IMR-90 (cell line): ENCODE measurements at regions not wholly inside any gene's neighbourhood (a gene's known extent, or its start where the extent isn't known, plus 50 kb on each side); places are given as distances from the start of the nearest gene placed in this dataset.

Source experiments
- ATAC-seq: fragments of 200-7000 bp; cut with Tn5 transposase; 2 replicates; pipeline ENCODE4 v1.9.1; 2020; ENCODE audit warnings: low read depth, mild to moderate bottlenecking, moderate library complexity
- BruUV-seq: library from RNA; stranded (reverse); fragments of 400-500 nt; replicated peaks from 2 replicates; lab custom pipeline; 2021; lab: Mats Ljungman, UMichigan
- CTCF ChIA-PET: fragments of 300-600 bp; formaldehyde crosslinking; extraction: SDS; loops from one replicate; lab custom pipeline; 2021; ENCODE audit warnings: antibody characterized with exemption; lab: Yijun Ruan, JAX
- POLR2A ChIA-PET: fragments of 300-600 bp; sonication (Branson Sonifier 250); formaldehyde crosslinking; loops from one replicate; lab custom pipeline; 2022; ENCODE audit warnings: antibody characterized with exemption; ENCODE audit not compliant: unreplicated experiment; lab: Charles Lee
- DNase-seq: peaks from one replicate; pipeline ENCODE4 v3.0.0; 2013
- H2AFZ ChIP-seq: replicated peaks from 2 replicates; pipeline ENCODE3; 2013; ENCODE audit warnings: low read length, mild to moderate bottlenecking; ENCODE audit not compliant: poor library complexity
- H2AK5ac ChIP-seq: 2 replicates; pipeline ENCODE4 v1.6.1; 2013; ENCODE audit warnings: low read depth, low read length, inconsistent platforms
- H2AK9ac ChIP-seq: replicated peaks from 2 replicates; pipeline ENCODE3; 2013; ENCODE audit warnings: mild to moderate bottlenecking, low read depth, low read length, moderate library complexity; ENCODE audit not compliant: poor library complexity
- H2BK120ac ChIP-seq: 2 replicates; pipeline ENCODE4 v1.6.1; 2013; ENCODE audit warnings: low read depth, low read length, inconsistent platforms
- H2BK15ac ChIP-seq: 3 replicates; pipeline ENCODE4 v1.6.1; 2013; ENCODE audit warnings: low read depth, low read length, inconsistent platforms
- H2BK20ac ChIP-seq: 2 replicates; pipeline ENCODE4 v1.6.1; 2013; ENCODE audit warnings: low read depth, mild to moderate bottlenecking, inconsistent platforms, low read length, moderate library complexity
- H2BK5ac ChIP-seq: 2 replicates; pipeline ENCODE4 v1.6.1; 2013; ENCODE audit warnings: mild to moderate bottlenecking, low read depth, low read length, inconsistent platforms; ENCODE audit not compliant: poor library complexity, severe bottlenecking
- H3K14ac ChIP-seq: replicated peaks from 2 replicates; pipeline ENCODE4 v1.6.1; 2013; ENCODE audit warnings: low read depth, low read length, inconsistent platforms
- H3K18ac ChIP-seq: 2 replicates; pipeline ENCODE4 v1.6.1; 2013; ENCODE audit warnings: low read depth, low read length, control low read depth
- H3K23ac ChIP-seq: 2 replicates; pipeline ENCODE4 v1.6.1; 2013; ENCODE audit warnings: low read depth, low read length, inconsistent platforms
- H3K27ac ChIP-seq: 2 replicates; pipeline ENCODE4 v1.5.1; 2013; ENCODE audit warnings: mild to moderate bottlenecking, control low read depth, low read length; ENCODE audit not compliant: insufficient read depth
- H3K27me3 ChIP-seq: 2 replicates; pipeline ENCODE4 v1.6.1; 2013; ENCODE audit warnings: low read length; ENCODE audit not compliant: control insufficient read depth, insufficient read depth
- H3K36me3 ChIP-seq: 2 replicates; pipeline ENCODE4 v1.6.1; 2013; ENCODE audit warnings: low read length, mixed read lengths; ENCODE audit not compliant: control insufficient read depth, insufficient read depth
- H3K4ac ChIP-seq: 2 replicates; pipeline ENCODE4 v1.6.1; 2013; ENCODE audit warnings: low read depth, low read length, inconsistent platforms
- H3K4me1 ChIP-seq: 2 replicates; pipeline ENCODE4 v1.6.1; 2013; ENCODE audit warnings: low read length, mixed read lengths; ENCODE audit not compliant: control insufficient read depth, insufficient read depth
- H3K4me2 ChIP-seq: 2 replicates; pipeline ENCODE4 v1.6.1; 2013; ENCODE audit warnings: low read depth, mild to moderate bottlenecking, control low read depth, low read length, moderate library complexity
- H3K4me3 ChIP-seq: 2 replicates; pipeline ENCODE4 v1.5.1; 2013; ENCODE audit warnings: low read depth, mild to moderate bottlenecking, control low read depth, low read length, moderate library complexity; ENCODE audit not compliant: insufficient read depth
- H3K56ac ChIP-seq: 2 replicates; pipeline ENCODE4 v1.6.1; 2013; ENCODE audit warnings: low read length, inconsistent platforms; ENCODE audit not compliant: insufficient read depth; ENCODE audit errors: extremely low read depth
- H3K79me1 ChIP-seq, 2 experiments: 2 replicates each; pipeline ENCODE4 v1.6.1; 2013; ENCODE audit warnings: low read length in 2 of 2, inconsistent platforms in 1 of 2, low read depth in 1 of 2
- H3K9ac ChIP-seq: 2 replicates; pipeline ENCODE4 v1.6.1; 2013; ENCODE audit warnings: low read depth, low read length, control low read depth
- H3K9me1 ChIP-seq: 2 replicates; pipeline ENCODE4 v1.6.1; 2013; ENCODE audit warnings: low read length, inconsistent platforms; ENCODE audit not compliant: insufficient read depth
- H3K9me3 ChIP-seq: 2 replicates; pipeline ENCODE4 v1.6.1; 2013; ENCODE audit warnings: low read length; ENCODE audit not compliant: control insufficient read depth, insufficient read depth
- H4K20me1 ChIP-seq: 2 replicates; pipeline ENCODE4 v1.6.1; 2013; ENCODE audit warnings: low read length, inconsistent platforms; ENCODE audit not compliant: insufficient read depth
- H4K5ac ChIP-seq: 2 replicates; pipeline ENCODE4 v1.6.1; 2013; ENCODE audit warnings: mild to moderate bottlenecking, low read depth, low read length, control low read depth
- H4K8ac ChIP-seq, 2 experiments: 2 replicates each; pipeline ENCODE4 v1.6.1; 2013; ENCODE audit warnings: low read depth in 2 of 2, low read length in 2 of 2, control low read depth in 1 of 2, inconsistent platforms in 1 of 2
- H4K91ac ChIP-seq: 2 replicates; pipeline ENCODE4 v1.6.1; 2013; ENCODE audit warnings: low read depth, low read length, inconsistent platforms; ENCODE audit not compliant: insufficient read depth
- CHD1 ChIP-seq: IDR thresholded peaks from 2 replicates; pipeline ENCODE4 v1.6.1; 2012; ENCODE audit warnings: low read depth, low read length, improper control_type of control experiment
- CTCF ChIP-seq: conservative IDR thresholded peaks from 2 replicates; pipeline ENCODE4 v1.5.1; 2012; ENCODE audit warnings: mild to moderate bottlenecking, low read depth, low read length, improper control_type of control experiment
- ELK1 ChIP-seq: fragments of 150-350 bp; IDR thresholded peaks from 2 replicates; pipeline ENCODE4 v1.6.1; 2016; ENCODE audit warnings: low read depth, mild to moderate bottlenecking, low read length, moderate library complexity, borderline replicate concordance
- FOS ChIP-seq: fragments of 150-350 bp; IDR thresholded peaks from 2 replicates; pipeline ENCODE4 v1.6.1; 2016; ENCODE audit warnings: low read depth, low read length
- MAFK ChIP-seq: IDR thresholded peaks from 2 replicates; pipeline ENCODE4 v1.6.1; 2012; ENCODE audit warnings: low read depth, low read length, improper control_type of control experiment
- MAZ ChIP-seq: IDR thresholded peaks from 2 replicates; pipeline ENCODE4 v1.6.1; 2012; ENCODE audit warnings: low read depth, mild to moderate bottlenecking, low read length, improper control_type of control experiment, moderate library complexity, borderline replicate concordance
- MXI1 ChIP-seq: IDR thresholded peaks from 2 replicates; pipeline ENCODE4 v1.6.1; 2012; ENCODE audit warnings: low read depth, mild to moderate bottlenecking, low read length, moderate library complexity, borderline replicate concordance
- NFE2L2 ChIP-seq: fragments of 150-350 bp; IDR thresholded peaks from 2 replicates; pipeline ENCODE4 v1.6.1; 2016; ENCODE audit warnings: low read depth, mild to moderate bottlenecking, low read length
- POLR2A ChIP-seq: IDR thresholded peaks from 2 replicates; pipeline ENCODE4 v1.6.1; 2012; ENCODE audit warnings: mild to moderate bottlenecking, low read depth, low read length
- RCOR1 ChIP-seq: IDR thresholded peaks from 2 replicates; pipeline ENCODE4 v1.6.1; 2012; ENCODE audit warnings: mild to moderate bottlenecking, low read length, improper control_type of control experiment; ENCODE audit not compliant: insufficient replicate concordance
- RFX5 ChIP-seq: IDR thresholded peaks from 2 replicates; pipeline ENCODE4 v1.8.0; 2012; ENCODE audit warnings: low read depth, mild to moderate bottlenecking, low read length, moderate library complexity
- SMC3 ChIP-seq: fragments of 150-350 bp; IDR thresholded peaks from 2 replicates; pipeline ENCODE4 v1.6.1; 2016; ENCODE audit warnings: low read depth, mild to moderate bottlenecking, antibody characterized with exemption, low read length, moderate library complexity
- USF2 ChIP-seq: fragments of 150-350 bp; IDR thresholded peaks from 2 replicates; pipeline ENCODE4 v1.6.1; 2017; ENCODE audit warnings: mild to moderate bottlenecking, antibody characterized with exemption, low read length, low read depth
- WGBS, 2 experiments: methylation state at CpG; one replicate each; pipeline versions ENCODE4 v1.1.5 to v1.1.7; 2013; ENCODE audit warnings: missing lambda C conversion rate in 2 of 2; ENCODE audit not compliant: insufficient read length in 1 of 2; ENCODE audit errors: extremely low coverage in 2 of 2; 5-methylcytosine and 5-hydroxymethylcytosine counted together
- dilution Hi-C: fragments of 300-500 bp; cut with HindIII; formaldehyde crosslinking; loops from one replicate; pipeline ENCODE4 v1.14.3; 2018; ENCODE audit warnings: low sequenced_read_pairs; ENCODE audit not compliant: unreplicated experiment
- in situ Hi-C: fragments of 300-500 bp; cut with MboI; formaldehyde crosslinking; loops from 3 replicates; pipeline ENCODE4 v1.14.3; 2019; ENCODE audit warnings: low sequenced_read_pairs, inconsistent platforms, mixed read lengths
- intact Hi-C: fragments of 100-400 bp; cut with micrococcal nuclease; formaldehyde crosslinking; loops from 2 replicates; pipeline ENCODE4 v1.10.0; 2022

- dilution Hi-C loops (no loop called here), intact Hi-C loops (no loop called here), in situ Hi-C loops (no loop called here)
- ATAC-seq (no peak), DNase-seq (no peak)
- WGBS, 2 experiments, result no CpG with 5 or more reads among the region's 7 CpGs
- no peak overlapping the region for H2AK9ac ChIP-seq
- H3K14ac ChIP-seq, result no peak overlapping the region
- H3K36me3 ChIP-seq, result no peaks in the 10 kb centered on the region
- no peak overlapping the region for H2BK20ac ChIP-seq
- H4K5ac ChIP-seq, result no peak overlapping the region
- H3K9ac ChIP-seq, result no peak overlapping the region
- H3K56ac ChIP-seq, result no peak overlapping the region
- H2AFZ ChIP-seq, result no peak overlapping the region
- no peak overlapping the region for H3K4me3 ChIP-seq
- ChIA-PET POLR2A (no interaction called here), CTCF (no interaction called here)
- no peak overlapping the region for H3K4ac ChIP-seq
- no peak overlapping the region for H3K27ac ChIP-seq
- H3K23ac ChIP-seq, result no peak overlapping the region
- H4K91ac ChIP-seq, result no peak overlapping the region
- H2BK15ac ChIP-seq, result no peak overlapping the region
- no peak overlapping the region for H2BK5ac ChIP-seq
- no TSS peak for BruUV-seq
- TF ChIP-seq RCOR1 (no peak), SMC3 (no peak), RFX5 (no peak), CHD1 (no peak), USF2 (no peak), MAFK (no peak), FOS (no peak), ELK1 (no peak), NFE2L2 (no peak), MAZ (no peak), POLR2A (no peak), MXI1 (no peak), CTCF (no peak)
- H4K8ac ChIP-seq, result no peak overlapping the region
- no peak overlapping the region for H3K4me2 ChIP-seq
- H3K18ac ChIP-seq, result no peak overlapping the region
- no peaks in the 10 kb centered on the region for H3K27me3 ChIP-seq
- no peak overlapping the region for H2BK120ac ChIP-seq
- no peaks in the 10 kb centered on the region for H3K9me1 ChIP-seq
- no peak overlapping the region for H2AK5ac ChIP-seq
- no peaks in the 10 kb centered on the region for H3K9me3 ChIP-seq
- no peaks in the 10 kb centered on the region for H4K20me1 ChIP-seq
- H3K79me1 ChIP-seq, result no peaks in the 10 kb centered on the region
- no peaks in the 10 kb centered on the region for H3K4me1 ChIP-seq
Measured at GRCh38 chr1:81560629-81561028, 240.1 kb upstream of the ADGRL2 start.
